ENCODE measurements at regions not wholly inside any gene's neighbourhood (a gene's known extent, or its start where the extent isn't known, plus 50 kb on each side); places are given as distances from the start of the nearest gene placed in this dataset.

DNA sequence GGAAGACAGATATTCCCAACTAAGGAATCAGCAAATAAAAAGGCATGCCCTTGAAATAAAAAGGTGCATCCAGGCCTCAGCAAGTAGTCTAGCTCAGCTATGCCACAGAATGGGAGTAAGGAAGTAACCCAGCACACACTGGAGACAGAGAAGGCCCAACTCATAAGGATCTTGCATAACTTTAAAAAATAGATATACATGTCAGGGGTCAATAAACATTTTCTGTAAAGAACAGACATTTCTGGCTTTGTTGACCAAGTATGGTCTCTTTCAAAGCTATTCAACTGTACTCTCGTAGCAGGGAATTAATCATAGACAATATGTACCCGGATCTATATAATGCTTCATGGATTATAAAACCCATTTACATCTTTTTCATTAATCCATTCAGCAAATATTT, 449.3 kb downstream of the TAFA4 start (continued):
- TF ChIP-seq, protein P1, sequence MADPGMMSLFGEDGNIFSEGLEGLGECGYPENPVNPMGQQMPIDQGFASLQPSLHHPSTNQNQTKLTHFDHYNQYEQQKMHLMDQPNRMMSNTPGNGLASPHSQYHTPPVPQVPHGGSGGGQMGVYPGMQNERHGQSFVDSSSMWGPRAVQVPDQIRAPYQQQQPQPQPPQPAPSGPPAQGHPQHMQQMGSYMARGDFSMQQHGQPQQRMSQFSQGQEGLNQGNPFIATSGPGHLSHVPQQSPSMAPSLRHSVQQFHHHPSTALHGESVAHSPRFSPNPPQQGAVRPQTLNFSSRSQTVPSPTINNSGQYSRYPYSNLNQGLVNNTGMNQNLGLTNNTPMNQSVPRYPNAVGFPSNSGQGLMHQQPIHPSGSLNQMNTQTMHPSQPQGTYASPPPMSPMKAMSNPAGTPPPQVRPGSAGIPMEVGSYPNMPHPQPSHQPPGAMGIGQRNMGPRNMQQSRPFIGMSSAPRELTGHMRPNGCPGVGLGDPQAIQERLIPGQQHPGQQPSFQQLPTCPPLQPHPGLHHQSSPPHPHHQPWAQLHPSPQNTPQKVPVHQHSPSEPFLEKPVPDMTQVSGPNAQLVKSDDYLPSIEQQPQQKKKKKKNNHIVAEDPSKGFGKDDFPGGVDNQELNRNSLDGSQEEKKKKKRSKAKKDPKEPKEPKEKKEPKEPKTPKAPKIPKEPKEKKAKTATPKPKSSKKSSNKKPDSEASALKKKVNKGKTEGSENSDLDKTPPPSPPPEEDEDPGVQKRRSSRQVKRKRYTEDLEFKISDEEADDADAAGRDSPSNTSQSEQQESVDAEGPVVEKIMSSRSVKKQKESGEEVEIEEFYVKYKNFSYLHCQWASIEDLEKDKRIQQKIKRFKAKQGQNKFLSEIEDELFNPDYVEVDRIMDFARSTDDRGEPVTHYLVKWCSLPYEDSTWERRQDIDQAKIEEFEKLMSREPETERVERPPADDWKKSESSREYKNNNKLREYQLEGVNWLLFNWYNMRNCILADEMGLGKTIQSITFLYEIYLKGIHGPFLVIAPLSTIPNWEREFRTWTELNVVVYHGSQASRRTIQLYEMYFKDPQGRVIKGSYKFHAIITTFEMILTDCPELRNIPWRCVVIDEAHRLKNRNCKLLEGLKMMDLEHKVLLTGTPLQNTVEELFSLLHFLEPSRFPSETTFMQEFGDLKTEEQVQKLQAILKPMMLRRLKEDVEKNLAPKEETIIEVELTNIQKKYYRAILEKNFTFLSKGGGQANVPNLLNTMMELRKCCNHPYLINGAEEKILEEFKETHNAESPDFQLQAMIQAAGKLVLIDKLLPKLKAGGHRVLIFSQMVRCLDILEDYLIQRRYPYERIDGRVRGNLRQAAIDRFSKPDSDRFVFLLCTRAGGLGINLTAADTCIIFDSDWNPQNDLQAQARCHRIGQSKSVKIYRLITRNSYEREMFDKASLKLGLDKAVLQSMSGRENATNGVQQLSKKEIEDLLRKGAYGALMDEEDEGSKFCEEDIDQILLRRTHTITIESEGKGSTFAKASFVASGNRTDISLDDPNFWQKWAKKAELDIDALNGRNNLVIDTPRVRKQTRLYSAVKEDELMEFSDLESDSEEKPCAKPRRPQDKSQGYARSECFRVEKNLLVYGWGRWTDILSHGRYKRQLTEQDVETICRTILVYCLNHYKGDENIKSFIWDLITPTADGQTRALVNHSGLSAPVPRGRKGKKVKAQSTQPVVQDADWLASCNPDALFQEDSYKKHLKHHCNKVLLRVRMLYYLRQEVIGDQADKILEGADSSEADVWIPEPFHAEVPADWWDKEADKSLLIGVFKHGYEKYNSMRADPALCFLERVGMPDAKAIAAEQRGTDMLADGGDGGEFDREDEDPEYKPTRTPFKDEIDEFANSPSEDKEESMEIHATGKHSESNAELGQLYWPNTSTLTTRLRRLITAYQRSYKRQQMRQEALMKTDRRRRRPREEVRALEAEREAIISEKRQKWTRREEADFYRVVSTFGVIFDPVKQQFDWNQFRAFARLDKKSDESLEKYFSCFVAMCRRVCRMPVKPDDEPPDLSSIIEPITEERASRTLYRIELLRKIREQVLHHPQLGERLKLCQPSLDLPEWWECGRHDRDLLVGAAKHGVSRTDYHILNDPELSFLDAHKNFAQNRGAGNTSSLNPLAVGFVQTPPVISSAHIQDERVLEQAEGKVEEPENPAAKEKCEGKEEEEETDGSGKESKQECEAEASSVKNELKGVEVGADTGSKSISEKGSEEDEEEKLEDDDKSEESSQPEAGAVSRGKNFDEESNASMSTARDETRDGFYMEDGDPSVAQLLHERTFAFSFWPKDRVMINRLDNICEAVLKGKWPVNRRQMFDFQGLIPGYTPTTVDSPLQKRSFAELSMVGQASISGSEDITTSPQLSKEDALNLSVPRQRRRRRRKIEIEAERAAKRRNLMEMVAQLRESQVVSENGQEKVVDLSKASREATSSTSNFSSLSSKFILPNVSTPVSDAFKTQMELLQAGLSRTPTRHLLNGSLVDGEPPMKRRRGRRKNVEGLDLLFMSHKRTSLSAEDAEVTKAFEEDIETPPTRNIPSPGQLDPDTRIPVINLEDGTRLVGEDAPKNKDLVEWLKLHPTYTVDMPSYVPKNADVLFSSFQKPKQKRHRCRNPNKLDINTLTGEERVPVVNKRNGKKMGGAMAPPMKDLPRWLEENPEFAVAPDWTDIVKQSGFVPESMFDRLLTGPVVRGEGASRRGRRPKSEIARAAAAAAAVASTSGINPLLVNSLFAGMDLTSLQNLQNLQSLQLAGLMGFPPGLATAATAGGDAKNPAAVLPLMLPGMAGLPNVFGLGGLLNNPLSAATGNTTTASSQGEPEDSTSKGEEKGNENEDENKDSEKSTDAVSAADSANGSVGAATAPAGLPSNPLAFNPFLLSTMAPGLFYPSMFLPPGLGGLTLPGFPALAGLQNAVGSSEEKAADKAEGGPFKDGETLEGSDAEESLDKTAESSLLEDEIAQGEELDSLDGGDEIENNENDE (IDR thresholded peaks at IDR 0.05; ENCODE audit: insufficient replicate concordance, low read length): no peak
- TF ChIP-seq, protein P2, sequence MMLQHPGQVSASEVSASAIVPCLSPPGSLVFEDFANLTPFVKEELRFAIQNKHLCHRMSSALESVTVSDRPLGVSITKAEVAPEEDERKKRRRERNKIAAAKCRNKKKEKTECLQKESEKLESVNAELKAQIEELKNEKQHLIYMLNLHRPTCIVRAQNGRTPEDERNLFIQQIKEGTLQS (IDR thresholded peaks at IDR 0.05; ENCODE audit: insufficient read depth, low read depth, low read length): no peak
- TF ChIP-seq ZNF274 (IDR thresholded peaks at IDR 0.05; ENCODE audit: borderline replicate concordance, extremely low read depth, low read length) (no peak), SAP30 (IDR thresholded peaks at IDR 0.05; ENCODE audit: insufficient read depth, insufficient replicate concordance, low read length) (no peak), POLR2AphosphoS5 (IDR thresholded peaks at IDR 0.05; ENCODE audit: low read depth, low read length) (no peak), JUN (IDR thresholded peaks at IDR 0.05; ENCODE audit: low read depth, low read length) (no peak), SIRT6 (IDR thresholded peaks at IDR 0.05; ENCODE audit: low read length) (no peak)
- TF ChIP-seq, protein P3, sequence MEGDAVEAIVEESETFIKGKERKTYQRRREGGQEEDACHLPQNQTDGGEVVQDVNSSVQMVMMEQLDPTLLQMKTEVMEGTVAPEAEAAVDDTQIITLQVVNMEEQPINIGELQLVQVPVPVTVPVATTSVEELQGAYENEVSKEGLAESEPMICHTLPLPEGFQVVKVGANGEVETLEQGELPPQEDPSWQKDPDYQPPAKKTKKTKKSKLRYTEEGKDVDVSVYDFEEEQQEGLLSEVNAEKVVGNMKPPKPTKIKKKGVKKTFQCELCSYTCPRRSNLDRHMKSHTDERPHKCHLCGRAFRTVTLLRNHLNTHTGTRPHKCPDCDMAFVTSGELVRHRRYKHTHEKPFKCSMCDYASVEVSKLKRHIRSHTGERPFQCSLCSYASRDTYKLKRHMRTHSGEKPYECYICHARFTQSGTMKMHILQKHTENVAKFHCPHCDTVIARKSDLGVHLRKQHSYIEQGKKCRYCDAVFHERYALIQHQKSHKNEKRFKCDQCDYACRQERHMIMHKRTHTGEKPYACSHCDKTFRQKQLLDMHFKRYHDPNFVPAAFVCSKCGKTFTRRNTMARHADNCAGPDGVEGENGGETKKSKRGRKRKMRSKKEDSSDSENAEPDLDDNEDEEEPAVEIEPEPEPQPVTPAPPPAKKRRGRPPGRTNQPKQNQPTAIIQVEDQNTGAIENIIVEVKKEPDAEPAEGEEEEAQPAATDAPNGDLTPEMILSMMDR (IDR thresholded peaks at IDR 0.05; ENCODE audit: control extremely low read depth in 1 of 3, insufficient read depth in 1 of 3, low read depth in 1 of 3, low read length in 3 of 3): no peak
- TF ChIP-seq, protein P4, sequence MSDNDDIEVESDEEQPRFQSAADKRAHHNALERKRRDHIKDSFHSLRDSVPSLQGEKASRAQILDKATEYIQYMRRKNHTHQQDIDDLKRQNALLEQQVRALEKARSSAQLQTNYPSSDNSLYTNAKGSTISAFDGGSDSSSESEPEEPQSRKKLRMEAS (IDR thresholded peaks at IDR 0.05): no peak
